22Rv1 (cell line): ENCODE measurements at regions not wholly inside any gene's neighbourhood (a gene's known extent, or its start where the extent isn't known, plus 50 kb on each side); places are given as distances from the start of the nearest gene placed in this dataset.

ENCODE experiments used
- CTCF ChIP-seq: fragments of 450-650 bp; IDR thresholded peaks from 2 replicates; pipeline ENCODE4 v1.5.1; 2017; ENCODE audit warnings: mild to moderate bottlenecking
- ZFX ChIP-seq: fragments of 450-650 bp; IDR thresholded peaks from 2 replicates; pipeline ENCODE4 v1.6.1; 2017; ENCODE audit warnings: antibody characterized with exemption, borderline replicate concordance

GRCh38 chr15:70329179-70329578, 231.5 kb upstream of the TLE3 start:
- no peak for TF ChIP-seq CTCF
- TF ChIP-seq ZFX: no peak
